ENCODE measurements at regions not wholly inside any gene's neighbourhood (a gene's known extent, or its start where the extent isn't known, plus 50 kb on each side); places are given as distances from the start of the nearest gene placed in this dataset.
"Not testable (repeated sequence)": the region's sequence is repeated elsewhere in the genome, so short reads cannot be mapped to it uniquely, and the experiment has no call there.

- ChIA-PET CTCF (interaction anchor here (0.7 kb wide), 1 partner anchor 68 kb away, joined by 4 read pairs; no protein-coding TSS in a partner anchor), POLR2A (no interaction called here)
- Mint-ChIP-seq H3K4me1 (no peaks in the 10 kb centered on the region), H3K4me3 (no peak overlapping the region), H3K9me3 (ENCODE audit: low read depth) (no peaks in the 10 kb centered on the region), H3K27me3 (peaks cover 20% of the 10 kb centered on the region), H3K27ac (no peak overlapping the region), H3K36me3 (ENCODE audit: low read depth) (no peaks in the 10 kb centered on the region)
- ATAC-seq: no peak
- intact Hi-C loops (cut with DNase I, micrococcal nuclease): no loop called here
- no peak for DNase-seq
These were observed 125.2 kb upstream of the SYT13 start for GRCh38 chr11:45411228-45411946.

GRCh38 chr11:45410391-45411227, 124.5 kb upstream of the SYT13 start:
- Mint-ChIP-seq H3K4me3 (no peak overlapping the region), H3K4me1 (no peaks in the 10 kb centered on the region), H3K36me3 (ENCODE audit: low read depth) (no peaks in the 10 kb centered on the region), H3K9me3 (ENCODE audit: low read depth) (no peaks in the 10 kb centered on the region), H3K27ac (no peak overlapping the region), H3K27me3 (peaks cover 20% of the 10 kb centered on the region)
- no peak for ATAC-seq
- ChIA-PET POLR2A (no interaction called here), CTCF (interaction anchor here (0.9 to 1.1 kb wide), 2 partner anchors 11 to 20 kb away, joined by 3 to 4 read pairs; no protein-coding TSS in a partner anchor)
- intact Hi-C loops (cut with DNase I, micrococcal nuclease): no loop called here
- DNase-seq: no peak

GRCh38 chr11:45409587-45409986, 123.4 kb upstream of the SYT13 start:
- no peak for DNase-seq
- ChIA-PET CTCF (interaction anchor here (0.9 to 1.1 kb wide), 3 partner anchors 10 to 21 kb away, joined by 3 to 4 read pairs (median 3); no protein-coding TSS in a partner anchor), POLR2A (no interaction called here)
- H3K27me3 Mint-ChIP-seq: peaks cover 21% of the 10 kb centered on the region
- ATAC-seq: no peak
- H3K4me1 Mint-ChIP-seq: no peaks in the 10 kb centered on the region
- no peaks in the 10 kb centered on the region for H3K9me3 Mint-ChIP-seq (ENCODE audit: low read depth)
- H3K27ac Mint-ChIP-seq: no peak overlapping the region
- intact Hi-C loops (cut with DNase I, micrococcal nuclease): no loop called here
- no peak overlapping the region for H3K4me3 Mint-ChIP-seq
- H3K36me3 Mint-ChIP-seq (ENCODE audit: low read depth): no peaks in the 10 kb centered on the region

GRCh38 chr11:45407226-45407625, 121.1 kb upstream of the SYT13 start:
- no peak for ATAC-seq
- Mint-ChIP-seq H3K9me3 (ENCODE audit: low read depth) (no peaks in the 10 kb centered on the region), H3K27ac (no peak overlapping the region), H3K4me1 (no peaks in the 10 kb centered on the region), H3K4me3 (no peak overlapping the region), H3K27me3 (peaks cover 16% of the 10 kb centered on the region), H3K36me3 (ENCODE audit: low read depth) (no peaks in the 10 kb centered on the region)
- intact Hi-C loops (cut with DNase I, micrococcal nuclease): no loop called here
- ChIA-PET CTCF (interaction anchor here (0.7 to 1.7 kb wide), 3 partner anchors 16 to 460 kb away, joined by 3 to 4 read pairs (median 4); no protein-coding TSS in a partner anchor), POLR2A (no interaction called here)
- DNase-seq: no peak

- Mint-ChIP-seq H3K36me3 (ENCODE audit: low read depth) (no peaks in the 10 kb centered on the region), H3K4me1 (no peaks in the 10 kb centered on the region)
- CTCF ChIA-PET: interaction anchor here (0.6 to 1.7 kb wide), 3 partner anchors 39 to 365 kb away, joined by 3 to 4 read pairs (median 3); no protein-coding TSS in a partner anchor
These were observed 120.0 kb upstream of the SYT13 start for GRCh38 chr11:45405916-45406670.

GRCh38 chr11:45403521-45403920, 117.4 kb upstream of the SYT13 start:
- not testable (repeated sequence) for H3K9me3 Mint-ChIP-seq (ENCODE audit: low read depth)

More at GRCh38 chr11:45405916-45406670, 120.0 kb upstream of the SYT13 start:
- ATAC-seq: no peak
- Mint-ChIP-seq H3K27me3 (peaks cover 13% of the 10 kb centered on the region), H3K4me3 (no peak overlapping the region), H3K9me3 (ENCODE audit: low read depth) (no peaks in the 10 kb centered on the region), H3K27ac (no peak overlapping the region)
- intact Hi-C loops (cut with DNase I, micrococcal nuclease): loop anchor here in 1 of 2 experiments (1.0 kb wide), 1 partner anchor 365 kb away; no protein-coding TSS in a partner anchor
- POLR2A ChIA-PET: no interaction called here
- no peak for DNase-seq

GRCh38 chr11:45402049-45402630, 116.0 kb upstream of the SYT13 start:
- Mint-ChIP-seq H3K4me1 (no peaks in the 10 kb centered on the region), H3K4me3 (no peak overlapping the region), H3K27ac (no peak overlapping the region), H3K9me3 (ENCODE audit: low read depth) (no peaks in the 10 kb centered on the region), H3K27me3 (peaks cover 5% of the 10 kb centered on the region), H3K36me3 (ENCODE audit: low read depth) (no peaks in the 10 kb centered on the region)
- ChIA-PET POLR2A (no interaction called here), CTCF (no interaction called here)
- ATAC-seq: no peak
- intact Hi-C loops (cut with DNase I, micrococcal nuclease): no loop called here
- DNase-seq: no peak

More at GRCh38 chr11:45403521-45403920, 117.4 kb upstream of the SYT13 start:
- H3K27me3 Mint-ChIP-seq; POLR2A ChIA-PET; DNase-seq; H3K27ac Mint-ChIP-seq; H3K4me3 Mint-ChIP-seq; ATAC-seq; H3K36me3 Mint-ChIP-seq (ENCODE audit: low read depth); intact Hi-C loops (cut with DNase I, micrococcal nuclease); H3K4me1 Mint-ChIP-seq: not testable (repeated sequence)
- CTCF ChIA-PET: interaction anchor here (0.6 kb wide), 1 partner anchor 32 kb away, joined by 4 read pairs; no protein-coding TSS in a partner anchor

- intact Hi-C loops (cut with DNase I, micrococcal nuclease): no loop called here
- Mint-ChIP-seq H3K36me3 (ENCODE audit: low read depth) (no peaks in the 10 kb centered on the region), H3K4me3 (no peak overlapping the region), H3K27ac (no peak overlapping the region), H3K4me1 (no peaks in the 10 kb centered on the region), H3K9me3 (ENCODE audit: low read depth) (no peaks in the 10 kb centered on the region), H3K27me3 (peaks cover 5% of the 10 kb centered on the region)
- CTCF ChIA-PET: interaction anchor here (0.8 to 1.1 kb wide), 2 partner anchors 29 to 220 kb away, joined by 3 read pairs; no protein-coding TSS in a partner anchor
- ATAC-seq (no peak), DNase-seq (no peak)
- POLR2A ChIA-PET: no interaction called here
These were observed 114.5 kb upstream of the SYT13 start for GRCh38 chr11:45400591-45400990.

GRCh38 chr11:45399166-45399565, 113.0 kb upstream of the SYT13 start:
- Mint-ChIP-seq H3K27me3 (peaks cover 2% of the 10 kb centered on the region), H3K4me1 (no peaks in the 10 kb centered on the region), H3K4me3 (no peak overlapping the region), H3K9me3 (ENCODE audit: low read depth) (no peaks in the 10 kb centered on the region), H3K27ac (no peak overlapping the region), H3K36me3 (ENCODE audit: low read depth) (no peaks in the 10 kb centered on the region)
- CTCF ChIA-PET: interaction anchor here (0.9 to 1.1 kb wide), 4 partner anchors 11 to 373 kb away, joined by 3 to 4 read pairs (median 4); no protein-coding TSS in a partner anchor
- intact Hi-C loops (cut with DNase I, micrococcal nuclease): no loop called here
- no peak for ATAC-seq
- DNase-seq: no peak
- POLR2A ChIA-PET: no interaction called here

GRCh38 chr11:45398325-45398724, 112.2 kb upstream of the SYT13 start:
- no peak for ATAC-seq

GRCh38 chr11:45396394-45396793, 110.3 kb upstream of the SYT13 start:
- no peak overlapping the region for H3K27ac Mint-ChIP-seq
- ATAC-seq: no peak
- no peak for DNase-seq
- intact Hi-C loops (cut with DNase I, micrococcal nuclease): no loop called here
- no peaks in the 10 kb centered on the region for H3K4me1 Mint-ChIP-seq
- H3K9me3 Mint-ChIP-seq (ENCODE audit: low read depth): no peaks in the 10 kb centered on the region
- CTCF ChIA-PET: interaction anchor here (0.8 kb wide), 1 partner anchor 375 kb away, joined by 3 read pairs; no protein-coding TSS in a partner anchor
- no peak overlapping the region for H3K4me3 Mint-ChIP-seq
- no peaks in the 10 kb centered on the region for H3K27me3 Mint-ChIP-seq
- POLR2A ChIA-PET: no interaction called here
- H3K36me3 Mint-ChIP-seq (ENCODE audit: low read depth): no peaks in the 10 kb centered on the region

More at GRCh38 chr11:45398325-45398724, 112.2 kb upstream of the SYT13 start:
- H3K4me1 Mint-ChIP-seq: no peaks in the 10 kb centered on the region
- no peak for DNase-seq
- ChIA-PET POLR2A (no interaction called here), CTCF (interaction anchor here (0.7 kb wide), 1 partner anchor 18 kb away, joined by 3 read pairs; no protein-coding TSS in a partner anchor)
- no peak overlapping the region for H3K4me3 Mint-ChIP-seq
- no peak overlapping the region for H3K27ac Mint-ChIP-seq
- no peaks in the 10 kb centered on the region for H3K9me3 Mint-ChIP-seq (ENCODE audit: low read depth)
- no peaks in the 10 kb centered on the region for H3K36me3 Mint-ChIP-seq (ENCODE audit: low read depth)
- no peaks in the 10 kb centered on the region for H3K27me3 Mint-ChIP-seq
- intact Hi-C loops (cut with DNase I, micrococcal nuclease): no loop called here
